22Rv1 (cell line): ENCODE measurements at regions not wholly inside any gene's neighbourhood (a gene's known extent, or its start where the extent isn't known, plus 50 kb on each side); places are given as distances from the start of the nearest gene placed in this dataset.

ENCODE experiments used
- H3K27ac ChIP-seq: fragments of 450-650 bp; 2 replicates; pipeline ENCODE4 v1.5.1; 2017
- ZFX ChIP-seq: fragments of 450-650 bp; IDR thresholded peaks from 2 replicates; pipeline ENCODE4 v1.6.1; 2017; ENCODE audit warnings: antibody characterized with exemption, borderline replicate concordance
- TF ChIP-seq, protein P1 (sequence below): fragments of 450-650 bp; IDR thresholded peaks from 2 replicates; pipeline ENCODE4 v1.5.1; 2017; ENCODE audit warnings: mild to moderate bottlenecking

GRCh38 chr10:44685220-44685619 is 225.9 kb upstream of the TMEM72 start:
- H3K27ac ChIP-seq: no peak overlapping the region
- TF ChIP-seq, protein P1, sequence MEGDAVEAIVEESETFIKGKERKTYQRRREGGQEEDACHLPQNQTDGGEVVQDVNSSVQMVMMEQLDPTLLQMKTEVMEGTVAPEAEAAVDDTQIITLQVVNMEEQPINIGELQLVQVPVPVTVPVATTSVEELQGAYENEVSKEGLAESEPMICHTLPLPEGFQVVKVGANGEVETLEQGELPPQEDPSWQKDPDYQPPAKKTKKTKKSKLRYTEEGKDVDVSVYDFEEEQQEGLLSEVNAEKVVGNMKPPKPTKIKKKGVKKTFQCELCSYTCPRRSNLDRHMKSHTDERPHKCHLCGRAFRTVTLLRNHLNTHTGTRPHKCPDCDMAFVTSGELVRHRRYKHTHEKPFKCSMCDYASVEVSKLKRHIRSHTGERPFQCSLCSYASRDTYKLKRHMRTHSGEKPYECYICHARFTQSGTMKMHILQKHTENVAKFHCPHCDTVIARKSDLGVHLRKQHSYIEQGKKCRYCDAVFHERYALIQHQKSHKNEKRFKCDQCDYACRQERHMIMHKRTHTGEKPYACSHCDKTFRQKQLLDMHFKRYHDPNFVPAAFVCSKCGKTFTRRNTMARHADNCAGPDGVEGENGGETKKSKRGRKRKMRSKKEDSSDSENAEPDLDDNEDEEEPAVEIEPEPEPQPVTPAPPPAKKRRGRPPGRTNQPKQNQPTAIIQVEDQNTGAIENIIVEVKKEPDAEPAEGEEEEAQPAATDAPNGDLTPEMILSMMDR: no peak
- no peak for TF ChIP-seq ZFX

GRCh38 chr10:44685747-44686146 is 225.4 kb upstream of the TMEM72 start:
- TF ChIP-seq, protein P1: no peak
- TF ChIP-seq ZFX: no peak
- H3K27ac ChIP-seq: no peak overlapping the region

DNA sequence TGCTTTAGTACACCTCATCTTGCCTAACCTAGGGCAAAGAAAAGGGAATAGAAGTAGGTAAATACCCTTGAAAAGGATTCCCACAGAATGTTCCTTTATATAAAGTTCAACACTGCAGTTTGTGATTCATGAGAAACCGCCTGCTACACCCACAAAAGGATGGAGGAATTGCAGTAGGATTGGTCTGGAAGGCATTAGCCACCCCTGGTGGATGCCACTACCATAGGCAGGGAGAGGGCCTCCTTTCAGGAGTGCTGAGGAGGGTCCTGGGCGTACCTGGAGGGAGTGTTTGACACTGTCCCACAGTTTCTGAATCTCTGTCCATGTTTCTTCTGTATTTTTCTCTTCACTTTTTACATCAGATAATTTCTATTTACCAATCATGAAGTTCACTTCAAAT is 221.8 kb upstream of the TMEM72 start:
- TF ChIP-seq, protein P1: no peak
- no peak for TF ChIP-seq ZFX
- no peak overlapping the region for H3K27ac ChIP-seq

DNA sequence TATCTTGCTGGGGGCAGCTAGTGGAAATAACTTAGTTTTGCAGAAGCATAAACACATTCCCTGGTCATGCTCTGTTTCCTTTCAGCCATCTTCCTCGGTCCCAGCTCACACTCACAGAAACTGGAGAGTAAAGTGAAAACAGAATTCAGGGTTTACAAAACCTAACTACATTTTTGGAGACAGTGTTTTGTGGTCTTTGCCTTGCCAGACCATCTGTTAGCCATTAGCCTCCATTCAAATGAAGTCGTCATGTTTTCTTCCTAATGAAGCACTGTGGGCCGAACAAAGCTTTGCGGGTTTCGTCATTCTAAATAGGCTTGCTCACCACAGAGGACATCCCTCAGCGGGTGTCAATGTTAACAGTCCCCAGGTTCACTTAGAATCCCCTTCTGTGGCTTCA is 214.6 kb upstream of the TMEM72 start:
- H3K27ac ChIP-seq: no peak overlapping the region
- TF ChIP-seq, protein P1: no peak
- TF ChIP-seq ZFX: no peak

- TF ChIP-seq ZFX: no peak
- TF ChIP-seq, protein P1: no peak
- H3K27ac ChIP-seq: no peak overlapping the region
Observed at GRCh38 chr10:44697116-44697515, 214.0 kb upstream of the TMEM72 start.

GRCh38 chr10:44702531-44702930 is 208.6 kb upstream of the TMEM72 start:
- TF ChIP-seq, protein P1: no peak
- TF ChIP-seq ZFX: no peak
- H3K27ac ChIP-seq: no peak overlapping the region

GRCh38 chr10:44703241-44704155 is 207.6 kb upstream of the TMEM72 start:
- H3K27ac ChIP-seq: no peak overlapping the region

More at GRCh38 chr10:44703241-44704155, 207.6 kb upstream of the TMEM72 start:
- TF ChIP-seq, protein P1: no peak
- no peak for TF ChIP-seq ZFX
